ENCODE measurements at regions not wholly inside any gene's neighbourhood (a gene's known extent, or its start where the extent isn't known, plus 50 kb on each side); places are given as distances from the start of the nearest gene placed in this dataset.

DNA sequence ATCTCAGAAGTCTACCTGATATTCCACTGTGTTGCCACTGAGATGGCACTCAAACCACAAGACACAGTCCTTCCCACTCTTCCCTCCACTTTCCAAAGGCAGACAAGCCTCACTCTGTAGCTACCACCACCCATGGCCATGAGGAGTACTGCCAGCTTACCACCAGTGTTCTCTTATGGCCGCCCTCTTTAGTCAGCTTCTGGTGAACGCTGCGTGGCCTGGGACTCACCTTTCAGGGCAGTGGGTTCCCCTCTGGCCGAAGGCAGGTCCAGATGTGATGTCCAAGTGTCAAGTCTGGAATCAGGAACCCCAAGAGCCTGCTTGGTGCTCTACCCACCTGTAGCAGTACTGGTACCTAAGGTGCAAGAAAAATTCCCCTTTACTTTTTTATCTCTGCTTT is 580.8 kb downstream of the LRRIQ3 start:
- no peaks in the 10 kb centered on the region for H3K27me3 ChIP-seq
- H3K36me3 ChIP-seq, result no peaks in the 10 kb centered on the region
- no peak overlapping the region for H3K4me3 ChIP-seq
- WGBS, 3 donors, result 73 to 92% (median 77%) methylated on average over 4 of the region's 4 CpGs
- H3K27ac ChIP-seq, result no peak overlapping the region
- intact Hi-C loops (cut with DNase I), result no loop called here
- no peaks in the 10 kb centered on the region for H3K4me1 ChIP-seq (ENCODE audit: insufficient read depth)
- TF ChIP-seq CTCF (IDR thresholded peaks at IDR 0.05), result no peak
- no peak for TF ChIP-seq POLR2A (IDR thresholded peaks at IDR 0.05)
- TF ChIP-seq EP300 (IDR thresholded peaks at IDR 0.05), result no peak
- no peaks in the 10 kb centered on the region for H3K9me3 ChIP-seq
- DNase-seq, result no peak

GRCh38 chr1:73611681-73612080 is 586.3 kb downstream of the LRRIQ3 start:
- no peaks in the 10 kb centered on the region for H3K9me3 ChIP-seq
- no peaks in the 10 kb centered on the region for H3K27me3 ChIP-seq
- no peak overlapping the region for H3K4me3 ChIP-seq
- no peak for TF ChIP-seq CTCF (IDR thresholded peaks at IDR 0.05)
- no peak for TF ChIP-seq POLR2A (IDR thresholded peaks at IDR 0.05)
- no peak for TF ChIP-seq EP300 (IDR thresholded peaks at IDR 0.05)
- intact Hi-C loops (cut with DNase I), result no loop called here
- no peaks in the 10 kb centered on the region for H3K36me3 ChIP-seq
- DNase-seq, result no peak
- H3K4me1 ChIP-seq (ENCODE audit: insufficient read depth), result no peaks in the 10 kb centered on the region
- H3K27ac ChIP-seq, result no peak overlapping the region

DNA sequence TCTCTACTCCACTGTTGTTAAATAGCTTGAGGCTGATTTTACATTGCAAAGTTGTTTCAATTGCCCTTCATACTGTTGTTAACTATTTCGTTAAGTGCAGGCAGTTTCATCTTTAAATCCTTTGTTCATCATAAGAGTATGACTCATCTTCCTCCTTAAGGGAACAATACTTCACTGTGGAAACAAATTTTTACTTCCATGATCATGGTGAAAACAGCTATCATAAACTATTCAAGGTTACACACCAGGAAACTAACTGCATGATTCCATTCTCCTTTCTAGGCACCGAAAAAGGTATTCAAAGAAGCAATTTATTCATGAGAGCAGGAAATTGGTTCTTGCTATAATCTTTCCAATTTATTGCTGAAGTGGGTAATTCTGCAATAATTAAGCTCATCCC is 593.2 kb downstream of the LRRIQ3 start:
- no peak overlapping the region for H3K27ac ChIP-seq
- H3K9me3 ChIP-seq, result no peaks in the 10 kb centered on the region
- intact Hi-C loops (cut with DNase I), result no loop called here
- no peak overlapping the region for H3K4me3 ChIP-seq
- H3K4me1 ChIP-seq (ENCODE audit: insufficient read depth), result no peaks in the 10 kb centered on the region
- 55 to 56% (median 55%) methylated on average over 2 of the region's 2 CpGs for WGBS, 3 donors
- H3K27me3 ChIP-seq, result no peaks in the 10 kb centered on the region
- DNase-seq, result no peak
- TF ChIP-seq POLR2A (IDR thresholded peaks at IDR 0.05), result no peak
- no peak for TF ChIP-seq CTCF (IDR thresholded peaks at IDR 0.05)
- no peak for TF ChIP-seq EP300 (IDR thresholded peaks at IDR 0.05)
- H3K36me3 ChIP-seq, result no peaks in the 10 kb centered on the region

- 47 to 76% (median 60%) methylated on average over 1 of the region's 1 CpG for WGBS, 3 donors
- no peak for TF ChIP-seq EP300 (IDR thresholded peaks at IDR 0.05)
- no peak for TF ChIP-seq POLR2A (IDR thresholded peaks at IDR 0.05)
- TF ChIP-seq CTCF (IDR thresholded peaks at IDR 0.05), result no peak
- no peaks in the 10 kb centered on the region for H3K9me3 ChIP-seq
- DNase-seq, result no peak
- H3K36me3 ChIP-seq, result no peaks in the 10 kb centered on the region
- H3K4me1 ChIP-seq (ENCODE audit: insufficient read depth), result no peaks in the 10 kb centered on the region
- no peak overlapping the region for H3K27ac ChIP-seq
- H3K27me3 ChIP-seq, result no peaks in the 10 kb centered on the region
- intact Hi-C loops (cut with DNase I), result no loop called here
- no peak overlapping the region for H3K4me3 ChIP-seq
Measured at GRCh38 chr1:73604211-73604610, 593.8 kb downstream of the LRRIQ3 start.

DNA sequence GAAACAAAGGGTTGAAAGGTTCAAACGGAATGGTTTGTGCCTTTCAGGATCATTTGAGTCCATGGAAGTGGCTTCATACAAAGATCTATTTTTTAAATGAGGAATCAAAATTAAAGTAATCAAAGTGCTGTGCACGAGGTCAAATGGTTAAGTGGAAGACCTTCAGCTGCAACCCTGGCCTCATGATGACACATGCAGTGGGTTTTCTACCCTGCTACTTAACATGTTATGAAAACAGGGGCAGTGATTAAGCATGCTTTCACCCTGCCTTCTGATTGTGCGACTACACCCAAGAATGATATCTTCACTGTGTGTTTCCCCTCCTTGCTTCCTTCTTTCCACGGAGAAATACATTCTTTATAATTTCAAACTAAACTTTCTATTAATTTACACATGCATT is 604.2 kb downstream of the LRRIQ3 start:
- Histone ChIP-seq H3K36me3 (no peaks in the 10 kb centered on the region), H3K4me3 (no peak overlapping the region), H3K27me3 (no peaks in the 10 kb centered on the region), H3K9me3 (no peaks in the 10 kb centered on the region), H3K4me1 (ENCODE audit: insufficient read depth) (no peaks in the 10 kb centered on the region), H3K27ac (no peak overlapping the region)
- no peak for DNase-seq
- WGBS, 3 donors, result 15 to 44% (median 17%) methylated on average over 4 of the region's 4 CpGs
- intact Hi-C loops (cut with DNase I), result no loop called here
- TF ChIP-seq EP300 (IDR thresholded peaks at IDR 0.05), result no peak
- no peak for TF ChIP-seq POLR2A (IDR thresholded peaks at IDR 0.05)
- no peak for TF ChIP-seq CTCF (IDR thresholded peaks at IDR 0.05)

All from ovary (tissue), 7 donors.